ENCODE measurements at regions not wholly inside any gene's neighbourhood (a gene's known extent, or its start where the extent isn't known, plus 50 kb on each side); places are given as distances from the start of the nearest gene placed in this dataset.

DNA sequence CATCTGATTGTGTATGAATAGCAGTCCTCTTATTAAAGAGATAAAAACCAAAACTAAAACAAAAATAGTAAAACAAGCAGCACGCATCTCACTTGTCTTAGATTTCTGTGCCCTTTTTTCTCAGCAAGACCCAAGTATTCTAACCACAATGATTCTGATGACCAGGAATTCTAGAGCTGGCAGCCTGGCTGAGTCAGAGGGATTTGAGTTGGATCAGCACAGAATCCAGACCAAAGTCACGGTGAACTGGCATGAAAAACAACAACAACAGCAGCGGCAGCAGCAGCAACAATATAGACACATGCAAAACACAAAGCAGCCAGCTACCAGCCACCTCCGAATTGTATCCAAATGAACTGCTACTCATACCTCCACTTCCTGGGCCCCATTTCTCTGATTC lies 360.5 kb downstream of the KCNRG start:
- no peak for ATAC-seq (replicated peaks in 1 of 4)
- Mint-ChIP-seq H3K27ac (no peak overlapping the region), H3K4me1 (peaks cover 8 to 14% (median 11%) of the 10 kb centered on the region in 3 donors), H3K4me3 (no peak overlapping the region), H3K9me3 (peaks cover 5 to 7% (median 6%) of the 10 kb centered on the region in 3 donors), H3K27me3 (peaks cover 7 to 9% of the 10 kb centered on the region in 2 donors), H3K36me3 (peaks cover 6% of the 10 kb centered on the region)
- 57% methylated on average over 1 of the region's 4 CpGs for WGBS (ENCODE audit: insufficient coverage)
- Histone ChIP-seq H3K27ac (ENCODE audit: low read length) (no peak overlapping the region), H3K9me3 (no peaks in the 10 kb centered on the region), H3K4me1 (ENCODE audit: control insufficient read depth in 1 of 2, extremely low read depth in 1 of 2, insufficient read depth in 2 of 2, low read length in 2 of 2) (peaks cover 0 to 8% of the 10 kb centered on the region in 2 experiments), H3K27me3 (replicated peaks in 1 of 2; ENCODE audit: control insufficient read depth in 2 of 2, extremely low read depth in 1 of 2, insufficient read depth in 2 of 2, low read length in 1 of 2) (no peaks in the 10 kb centered on the region), H3K4me3 (ENCODE audit: control insufficient read depth in 1 of 2, extremely low read depth in 1 of 2, low read length in 1 of 2) (no peak overlapping the region), H3K36me3 (ENCODE audit: control insufficient read depth in 2 of 2, extremely low read depth in 1 of 2, insufficient read depth in 1 of 2, low read length in 1 of 2) (no peaks in the 10 kb centered on the region)
- DNase-seq, result no peak
- ChIA-PET POLR2A (interaction anchor here in 1 of 2 donors (0.6 to 0.9 kb wide), 2 partner anchors 11 to 1342 kb away, joined by 3 to 5 read pairs; no protein-coding TSS in a partner anchor), CTCF (interaction anchor here in 1 of 2 donors (0.6 kb wide), 1 partner anchor 117 kb away, joined by 3 read pairs; no protein-coding TSS in a partner anchor)

- H3K36me3 ChIP-seq (ENCODE audit: control insufficient read depth in 2 of 2, extremely low read depth in 1 of 2, insufficient read depth in 1 of 2, low read length in 1 of 2), result no peaks in the 10 kb centered on the region
- ChIA-PET CTCF (no interaction called here), POLR2A (interaction anchor here (0.6 to 0.9 kb wide), 2 partner anchors 227 to 1343 kb away, joined by 3 read pairs; no protein-coding TSS in a partner anchor)
- peaks cover 9 to 19% (median 16%) of the 10 kb centered on the region in 3 donors for H3K9me3 Mint-ChIP-seq
- peaks cover 8 to 12% (median 11%) of the 10 kb centered on the region in 3 donors for H3K4me1 Mint-ChIP-seq
- DNase-seq (no peak), ATAC-seq (replicated peaks in 1 of 4) (no peak)
- no peak overlapping the region for H3K4me3 ChIP-seq (ENCODE audit: control insufficient read depth in 1 of 2, extremely low read depth in 1 of 2, low read length in 1 of 2)
- peaks cover 0 to 4% of the 10 kb centered on the region in 2 donors for H3K27me3 Mint-ChIP-seq
- no peak overlapping the region for H3K27ac Mint-ChIP-seq
- H3K4me1 ChIP-seq (ENCODE audit: control insufficient read depth in 1 of 2, extremely low read depth in 1 of 2, insufficient read depth in 2 of 2, low read length in 2 of 2), result peaks cover 0 to 8% of the 10 kb centered on the region in 2 experiments
- H3K27ac ChIP-seq (ENCODE audit: low read length), result no peak overlapping the region
- peaks cover 9% of the 10 kb centered on the region for H3K36me3 Mint-ChIP-seq
- H3K9me3 ChIP-seq, result no peaks in the 10 kb centered on the region
- H3K27me3 ChIP-seq (replicated peaks in 1 of 2; ENCODE audit: control insufficient read depth in 2 of 2, extremely low read depth in 1 of 2, insufficient read depth in 2 of 2, low read length in 1 of 2), result no peaks in the 10 kb centered on the region
- WGBS (ENCODE audit: insufficient coverage), result no CpG with 5 or more reads among the region's 1 CpG
- no peak overlapping the region for H3K4me3 Mint-ChIP-seq
Measured at GRCh38 chr13:50376895-50377575, 361.8 kb downstream of the KCNRG start.

GRCh38 chr13:50377726-50378270 lies 362.6 kb downstream of the KCNRG start:
- H3K4me3 ChIP-seq (ENCODE audit: control insufficient read depth in 1 of 2, extremely low read depth in 1 of 2, low read length in 1 of 2), result no peak overlapping the region
- Mint-ChIP-seq H3K4me1 (peaks cover 8 to 12% (median 11%) of the 10 kb centered on the region in 3 donors), H3K27ac (no peak overlapping the region), H3K4me3 (no peak overlapping the region), H3K9me3 (peaks cover 9 to 19% (median 16%) of the 10 kb centered on the region in 3 donors), H3K27me3 (peaks cover 0 to 3% of the 10 kb centered on the region in 2 donors), H3K36me3 (peaks cover 9% of the 10 kb centered on the region)
- H3K27ac ChIP-seq (ENCODE audit: low read length), result no peak overlapping the region
- no peaks in the 10 kb centered on the region for H3K36me3 ChIP-seq (ENCODE audit: control insufficient read depth in 2 of 2, extremely low read depth in 1 of 2, insufficient read depth in 1 of 2, low read length in 1 of 2)
- H3K27me3 ChIP-seq (replicated peaks in 1 of 2; ENCODE audit: control insufficient read depth in 2 of 2, extremely low read depth in 1 of 2, insufficient read depth in 2 of 2, low read length in 1 of 2), result no peaks in the 10 kb centered on the region
- H3K4me1 ChIP-seq (ENCODE audit: control insufficient read depth in 1 of 2, extremely low read depth in 1 of 2, insufficient read depth in 2 of 2, low read length in 2 of 2), result peaks cover 0 to 8% of the 10 kb centered on the region in 2 experiments
- POLR2A ChIA-PET, result no interaction called here
- CTCF ChIA-PET, result interaction anchor here (0.7 to 0.8 kb wide), 2 partner anchors 17 to 45 kb away, joined by 3 to 4 read pairs; no protein-coding TSS in a partner anchor
- ATAC-seq (replicated peaks in 1 of 4), result no peak
- H3K9me3 ChIP-seq, result no peaks in the 10 kb centered on the region
- whole genome bisulfite sequencing (ENCODE audit: insufficient coverage), result 100% methylated on average over 1 of the region's 2 CpGs
- no peak for DNase-seq

GRCh38 chr13:50378509-50379044 lies 363.3 kb downstream of the KCNRG start:
- Mint-ChIP-seq H3K9me3 (peaks cover 9 to 19% (median 16%) of the 10 kb centered on the region in 3 donors), H3K4me3 (no peak overlapping the region), H3K27ac (no peak overlapping the region), H3K27me3 (peaks cover 0 to 3% of the 10 kb centered on the region in 2 donors), H3K36me3 (peaks cover 9% of the 10 kb centered on the region), H3K4me1 (peaks cover 8 to 12% (median 11%) of the 10 kb centered on the region in 3 donors)
- Histone ChIP-seq H3K4me1 (ENCODE audit: control insufficient read depth in 1 of 2, extremely low read depth in 1 of 2, insufficient read depth in 2 of 2, low read length in 2 of 2) (peaks cover 0 to 8% of the 10 kb centered on the region in 2 experiments), H3K36me3 (ENCODE audit: control insufficient read depth in 2 of 2, extremely low read depth in 1 of 2, insufficient read depth in 1 of 2, low read length in 1 of 2) (no peaks in the 10 kb centered on the region), H3K27ac (ENCODE audit: low read length) (no peak overlapping the region), H3K27me3 (replicated peaks in 1 of 2; ENCODE audit: control insufficient read depth in 2 of 2, extremely low read depth in 1 of 2, insufficient read depth in 2 of 2, low read length in 1 of 2) (no peaks in the 10 kb centered on the region), H3K9me3 (no peaks in the 10 kb centered on the region), H3K4me3 (ENCODE audit: control insufficient read depth in 1 of 2, extremely low read depth in 1 of 2, low read length in 1 of 2) (no peak overlapping the region)
- ATAC-seq (replicated peaks in 1 of 4), result peak in 1 of 4 experiments; percentile 46
- WGBS (ENCODE audit: insufficient coverage), result 48% methylated on average over 4 of the region's 5 CpGs
- ChIA-PET CTCF (interaction anchor here in 1 of 2 donors (0.7 to 0.8 kb wide), 2 partner anchors 8 to 45 kb away, joined by 3 to 4 read pairs; no protein-coding TSS in a partner anchor), POLR2A (no interaction called here)
- no peak for DNase-seq

- WGBS (ENCODE audit: insufficient coverage), result no CpG with 5 or more reads among the region's 3 CpGs
- H3K4me3 ChIP-seq (ENCODE audit: control insufficient read depth in 1 of 2, extremely low read depth in 1 of 2, low read length in 1 of 2), result no peak overlapping the region
- no peak overlapping the region for H3K27ac Mint-ChIP-seq
- no peaks in the 10 kb centered on the region for H3K36me3 ChIP-seq (ENCODE audit: control insufficient read depth in 2 of 2, extremely low read depth in 1 of 2, insufficient read depth in 1 of 2, low read length in 1 of 2)
- H3K4me1 Mint-ChIP-seq, result peaks cover 10 to 18% (median 13%) of the 10 kb centered on the region in 3 donors
- no peak overlapping the region for H3K4me3 Mint-ChIP-seq
- peaks cover 9 to 19% (median 16%) of the 10 kb centered on the region in 3 donors for H3K9me3 Mint-ChIP-seq
- ATAC-seq (replicated peaks in 1 of 4) (no peak), DNase-seq (no peak)
- CTCF ChIA-PET, result no interaction called here
- POLR2A ChIA-PET, result no interaction called here
- H3K27ac ChIP-seq (ENCODE audit: low read length), result no peak overlapping the region
- no peaks in the 10 kb centered on the region for H3K9me3 ChIP-seq
- peaks cover 9% of the 10 kb centered on the region for H3K36me3 Mint-ChIP-seq
- H3K27me3 Mint-ChIP-seq, result peaks cover 0 to 5% of the 10 kb centered on the region in 2 donors
- no peaks in the 10 kb centered on the region for H3K27me3 ChIP-seq (replicated peaks in 1 of 2; ENCODE audit: control insufficient read depth in 2 of 2, extremely low read depth in 1 of 2, insufficient read depth in 2 of 2, low read length in 1 of 2)
- H3K4me1 ChIP-seq (ENCODE audit: control insufficient read depth in 1 of 2, extremely low read depth in 1 of 2, insufficient read depth in 2 of 2, low read length in 2 of 2), result peaks cover under 1 to 10% of the 10 kb centered on the region in 2 experiments
Measured at GRCh38 chr13:50379584-50379983, 364.3 kb downstream of the KCNRG start.

DNA sequence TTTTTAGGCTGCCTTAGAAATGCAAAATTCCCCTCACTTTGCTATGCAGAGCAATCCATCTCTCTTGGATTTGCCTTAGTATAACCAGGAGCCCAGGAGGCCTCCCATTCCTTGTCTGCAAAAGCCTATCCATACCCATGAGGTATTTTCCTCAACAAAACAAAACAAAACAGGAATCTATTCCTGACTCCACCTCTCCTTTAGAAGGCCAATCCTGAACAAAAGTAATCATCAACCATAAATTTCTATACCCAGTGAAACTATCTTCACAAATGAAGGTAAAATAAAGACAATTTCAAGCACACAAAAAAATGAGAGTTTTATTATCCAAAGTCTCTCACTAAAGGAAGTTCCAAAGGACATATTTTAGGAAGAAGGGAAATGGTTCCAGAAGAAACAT lies 365.7 kb downstream of the KCNRG start:
- CTCF ChIA-PET, result no interaction called here

More for the DNA sequence above, 365.7 kb downstream of the KCNRG start:
- POLR2A ChIA-PET, result no interaction called here
- Mint-ChIP-seq H3K27me3 (peaks cover 0 to 5% of the 10 kb centered on the region in 2 donors), H3K4me3 (no peak overlapping the region), H3K27ac (no peak overlapping the region), H3K36me3 (peaks cover 9% of the 10 kb centered on the region), H3K4me1 (peaks cover 14 to 23% (median 14%) of the 10 kb centered on the region in 3 donors), H3K9me3 (peaks cover 9 to 19% (median 16%) of the 10 kb centered on the region in 3 donors)
- peaks cover 3 to 18% of the 10 kb centered on the region in 2 experiments for H3K4me1 ChIP-seq (ENCODE audit: control insufficient read depth in 1 of 2, extremely low read depth in 1 of 2, insufficient read depth in 2 of 2, low read length in 2 of 2)
- DNase-seq, result no peak
- H3K36me3 ChIP-seq (ENCODE audit: control insufficient read depth in 2 of 2, extremely low read depth in 1 of 2, insufficient read depth in 1 of 2, low read length in 1 of 2), result no peaks in the 10 kb centered on the region
- no peak overlapping the region for H3K27ac ChIP-seq (ENCODE audit: low read length)
- no peaks in the 10 kb centered on the region for H3K9me3 ChIP-seq
- H3K27me3 ChIP-seq (replicated peaks in 1 of 2; ENCODE audit: control insufficient read depth in 2 of 2, extremely low read depth in 1 of 2, insufficient read depth in 2 of 2, low read length in 1 of 2), result no peaks in the 10 kb centered on the region
- H3K4me3 ChIP-seq (ENCODE audit: control insufficient read depth in 1 of 2, extremely low read depth in 1 of 2, low read length in 1 of 2), result no peak overlapping the region
- no peak for ATAC-seq (replicated peaks in 1 of 4)

All from T-cell (primary cell).